PC-9 (cell line): ENCODE measurements at regions not wholly inside any gene's neighbourhood (a gene's known extent, or its start where the extent isn't known, plus 50 kb on each side); places are given as distances from the start of the nearest gene placed in this dataset.

Source experiments
- BruUV-seq: library from RNA; stranded (reverse); fragments of 400-500 nt; replicated peaks from 2 replicates; lab custom pipeline; 2021; lab: Mats Ljungman, UMichigan
- CTCF ChIA-PET: fragments of 300-600 bp; sonication (Branson Sonifier 250); formaldehyde crosslinking; loops from one replicate; lab custom pipeline; 2022; ENCODE audit warnings: antibody characterized with exemption; lab: Charles Lee
- POLR2A ChIA-PET: fragments of 300-600 bp; sonication (Branson Sonifier 250); formaldehyde crosslinking; loops from one replicate; lab custom pipeline; 2022; ENCODE audit warnings: antibody characterized with exemption; ENCODE audit not compliant: unreplicated experiment; lab: Charles Lee
- DNase-seq, 2 experiments: peaks; one replicate each; pipeline versions ENCODE4 v3.0.0 to v3.0.0-alpha.2; 2015 to 2022; ENCODE audit warnings: mixed read lengths in 1 of 2
- H2AFZ ChIP-seq: fragments of 200-600 bp; sonication (generic); 2 replicates; pipeline ENCODE4 v1.8.1; 2017; ENCODE audit warnings: antibody characterized with exemption
- H3F3A ChIP-seq: fragments of 200-600 bp; sonication (generic); 2 replicates; pipeline ENCODE4 v1.8.1; 2017; ENCODE audit warnings: antibody characterized with exemption, mild to moderate bottlenecking, low read depth; ENCODE audit not compliant: insufficient read depth
- H3K27ac ChIP-seq: fragments of 200-600 bp; sonication (generic); 2 replicates; pipeline ENCODE4 v1.6.1; 2016; ENCODE audit warnings: mixed run types
- H3K27me3 ChIP-seq: fragments of 200-600 bp; sonication (generic); 2 replicates; pipeline ENCODE4 v1.6.1; 2016; ENCODE audit warnings: low read depth, mixed run types; ENCODE audit not compliant: insufficient read depth
- H3K36me3 ChIP-seq: fragments of 200-600 bp; sonication (generic); 2 replicates; pipeline ENCODE4 v1.6.1; 2016; ENCODE audit warnings: low read depth, mixed run types
- H3K4me1 ChIP-seq: fragments of 200-600 bp; sonication (generic); replicated peaks from 2 replicates; pipeline ENCODE4 v1.6.1; 2016; ENCODE audit warnings: mixed run types; ENCODE audit not compliant: insufficient read depth
- H3K4me2 ChIP-seq: fragments of 200-600 bp; sonication (generic); 2 replicates; pipeline ENCODE4 v1.6.1; 2017; ENCODE audit warnings: mixed run types
- H3K4me3 ChIP-seq: fragments of 200-600 bp; sonication (generic); 2 replicates; pipeline ENCODE4 v1.6.1; 2016; ENCODE audit warnings: mixed run types
- H3K79me2 ChIP-seq: fragments of 200-600 bp; sonication (generic); 2 replicates; pipeline ENCODE4 v1.6.1; 2017; ENCODE audit warnings: low read depth, mixed run types
- H3K9me2 ChIP-seq: fragments of 200-600 bp; sonication (generic); 2 replicates; pipeline ENCODE4 v1.8.1; 2017; ENCODE audit warnings: mild to moderate bottlenecking; ENCODE audit not compliant: insufficient read depth
- H3K9me3 ChIP-seq: fragments of 200-600 bp; sonication (generic); 2 replicates; pipeline ENCODE4 v1.8.1; 2016; ENCODE audit warnings: low read depth; ENCODE audit not compliant: insufficient read depth
- H4K20me1 ChIP-seq: fragments of 200-600 bp; sonication (generic); 2 replicates; pipeline ENCODE4 v1.8.1; 2017; ENCODE audit not compliant: insufficient read depth
- CTCF ChIP-seq: fragments of 200-600 bp; sonication (generic); conservative IDR thresholded peaks from 2 replicates; pipeline ENCODE4 v1.6.1; 2017; ENCODE audit warnings: mixed run types, antibody characterized with exemption, mild to moderate bottlenecking, moderate library complexity
- EZH2 ChIP-seq: fragments of 200-600 bp; sonication (generic); IDR thresholded peaks from 2 replicates; pipeline ENCODE4 v1.8.0; 2017; ENCODE audit warnings: antibody characterized with exemption, low read depth
- intact Hi-C: fragments of 100-400 bp; cut with micrococcal nuclease; formaldehyde crosslinking; loops from one replicate; pipeline ENCODE4 v1.10.0; 2022; ENCODE audit not compliant: unreplicated experiment

GRCh38 chr3:106540743-106541142 is 671.9 kb upstream of the CBLB start:
- Histone ChIP-seq H3K4me3 (no peak overlapping the region), H3K36me3 (no peaks in the 10 kb centered on the region), H4K20me1 (no peaks in the 10 kb centered on the region), H2AFZ (no peak overlapping the region), H3K4me1 (no peaks in the 10 kb centered on the region), H3K27me3 (no peaks in the 10 kb centered on the region), H3F3A (no peaks in the 10 kb centered on the region), H3K4me2 (no peak overlapping the region), H3K79me2 (no peaks in the 10 kb centered on the region), H3K9me2 (no peaks in the 10 kb centered on the region), H3K9me3 (peaks cover 5% of the 10 kb centered on the region), H3K27ac (no peak overlapping the region)
- BruUV-seq: no TSS peak
- DNase-seq: no peak
- ChIA-PET POLR2A (no interaction called here), CTCF (no interaction called here)
- intact Hi-C loops: no loop called here
- TF ChIP-seq CTCF: no peak
- TF ChIP-seq EZH2: no peak

- Histone ChIP-seq H3K9me3 (peaks cover 8% of the 10 kb centered on the region), H3K9me2 (no peaks in the 10 kb centered on the region), H3K27ac (no peak overlapping the region), H3K4me1 (no peaks in the 10 kb centered on the region), H3F3A (no peaks in the 10 kb centered on the region), H3K4me3 (no peak overlapping the region), H3K79me2 (no peaks in the 10 kb centered on the region), H3K36me3 (no peaks in the 10 kb centered on the region), H4K20me1 (no peaks in the 10 kb centered on the region), H3K27me3 (no peaks in the 10 kb centered on the region), H3K4me2 (no peak overlapping the region), H2AFZ (no peak overlapping the region)
- no peak for DNase-seq
- no peak for TF ChIP-seq CTCF
- TF ChIP-seq EZH2: no peak
- intact Hi-C loops: no loop called here
- ChIA-PET CTCF (no interaction called here), POLR2A (interaction anchor here (0.6 kb wide), 1 partner anchor 573 kb away, joined by 13 read pairs; no protein-coding TSS in a partner anchor)
- BruUV-seq: no TSS peak
Observed at GRCh38 chr3:106542101-106542769, 673.4 kb upstream of the CBLB start.

DNA sequence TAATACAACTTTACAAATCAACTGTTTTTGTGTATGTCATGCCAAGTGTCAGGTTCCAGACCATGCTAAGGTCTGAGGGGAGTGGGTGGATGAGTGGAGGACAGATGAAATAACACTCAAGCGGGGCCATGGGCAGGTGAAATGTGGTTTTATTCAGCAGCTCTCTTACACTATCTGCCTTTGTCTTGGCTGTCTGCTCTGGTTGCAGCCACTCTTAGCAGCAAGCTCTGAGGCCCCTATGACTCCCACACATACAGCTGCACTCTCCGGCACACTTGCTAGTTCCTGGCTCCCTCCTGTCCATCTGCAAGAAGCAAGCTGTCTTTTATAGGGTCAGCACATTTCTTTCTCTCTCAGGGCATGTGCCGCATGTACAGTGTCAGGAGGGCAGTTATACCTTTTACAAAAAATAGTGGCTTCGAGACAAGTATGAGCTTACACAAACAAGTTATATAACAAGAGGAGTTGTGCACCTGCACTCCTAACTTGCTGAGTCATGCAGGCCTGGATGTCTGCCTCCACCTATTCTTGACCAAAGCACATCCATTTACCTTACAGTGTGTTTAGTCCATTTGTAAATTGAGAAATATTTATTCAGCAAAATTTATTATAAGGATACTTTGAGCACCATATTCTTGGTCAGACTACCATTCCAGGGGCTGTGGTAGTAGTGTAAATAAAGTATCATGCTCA is 683.7 kb upstream of the CBLB start:
- TF ChIP-seq EZH2 (no peak), CTCF (no peak)
- ChIA-PET POLR2A (no interaction called here), CTCF (interaction anchor here (0.6 kb wide), 1 partner anchor 451 kb away, joined by 3 read pairs; no protein-coding TSS in a partner anchor)
- Histone ChIP-seq H3K27ac (no peak overlapping the region), H2AFZ (0 out of 2 replicates have a peak overlapping the region, but pooled peaks have one; percentile 53), H3K4me2 (no peak overlapping the region), H3F3A (no peaks in the 10 kb centered on the region), H3K9me3 (peaks cover 4% of the 10 kb centered on the region; the same call in 1 of the 2 replicates), H3K36me3 (no peaks in the 10 kb centered on the region), H3K4me3 (no peak overlapping the region), H4K20me1 (no peaks in the 10 kb centered on the region), H3K4me1 (no peaks in the 10 kb centered on the region), H3K27me3 (no peaks in the 10 kb centered on the region), H3K79me2 (no peaks in the 10 kb centered on the region), H3K9me2 (0 out of 2 replicates have a peak, but pooled peaks cover 5% of the 10 kb centered on the region)
- no peak for DNase-seq
- BruUV-seq: no TSS peak
- intact Hi-C loops: no loop called here
